ENCODE measurements at regions not wholly inside any gene's neighbourhood (a gene's known extent, or its start where the extent isn't known, plus 50 kb on each side); places are given as distances from the start of the nearest gene placed in this dataset.
A peak's percentile ranks its signal among the peaks of the same experiment; 100 is the strongest.

DNA sequence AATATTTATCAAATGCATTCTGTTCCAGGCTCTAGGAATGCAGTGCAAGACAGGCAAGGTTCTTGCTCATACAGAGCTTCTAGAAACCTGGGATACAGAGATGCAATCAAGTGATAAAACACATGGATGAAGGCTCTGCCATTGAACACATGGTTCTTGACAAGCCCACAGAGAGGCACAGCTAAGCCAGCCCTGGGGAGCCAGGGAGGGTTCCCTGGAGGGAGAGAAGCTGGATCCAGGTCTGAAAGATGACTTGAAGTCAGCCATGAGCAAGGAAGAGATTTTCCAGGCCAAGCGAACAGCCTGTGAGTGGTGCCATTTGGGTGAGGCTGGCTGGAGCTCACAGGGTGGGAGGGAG, 66.2 kb downstream of the IRF2BPL start:
- TF ChIP-seq, protein P1, sequence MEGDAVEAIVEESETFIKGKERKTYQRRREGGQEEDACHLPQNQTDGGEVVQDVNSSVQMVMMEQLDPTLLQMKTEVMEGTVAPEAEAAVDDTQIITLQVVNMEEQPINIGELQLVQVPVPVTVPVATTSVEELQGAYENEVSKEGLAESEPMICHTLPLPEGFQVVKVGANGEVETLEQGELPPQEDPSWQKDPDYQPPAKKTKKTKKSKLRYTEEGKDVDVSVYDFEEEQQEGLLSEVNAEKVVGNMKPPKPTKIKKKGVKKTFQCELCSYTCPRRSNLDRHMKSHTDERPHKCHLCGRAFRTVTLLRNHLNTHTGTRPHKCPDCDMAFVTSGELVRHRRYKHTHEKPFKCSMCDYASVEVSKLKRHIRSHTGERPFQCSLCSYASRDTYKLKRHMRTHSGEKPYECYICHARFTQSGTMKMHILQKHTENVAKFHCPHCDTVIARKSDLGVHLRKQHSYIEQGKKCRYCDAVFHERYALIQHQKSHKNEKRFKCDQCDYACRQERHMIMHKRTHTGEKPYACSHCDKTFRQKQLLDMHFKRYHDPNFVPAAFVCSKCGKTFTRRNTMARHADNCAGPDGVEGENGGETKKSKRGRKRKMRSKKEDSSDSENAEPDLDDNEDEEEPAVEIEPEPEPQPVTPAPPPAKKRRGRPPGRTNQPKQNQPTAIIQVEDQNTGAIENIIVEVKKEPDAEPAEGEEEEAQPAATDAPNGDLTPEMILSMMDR (IDR thresholded peaks at IDR 0.05; ENCODE audit: insufficient read depth, low read depth, low read length) = no peak
- no peak for DNase-seq (ENCODE audit: low read depth)
- H3K4me3 ChIP-seq (ENCODE audit: low read depth, low read length) = peak overlapping the region; percentile 45

DNA sequence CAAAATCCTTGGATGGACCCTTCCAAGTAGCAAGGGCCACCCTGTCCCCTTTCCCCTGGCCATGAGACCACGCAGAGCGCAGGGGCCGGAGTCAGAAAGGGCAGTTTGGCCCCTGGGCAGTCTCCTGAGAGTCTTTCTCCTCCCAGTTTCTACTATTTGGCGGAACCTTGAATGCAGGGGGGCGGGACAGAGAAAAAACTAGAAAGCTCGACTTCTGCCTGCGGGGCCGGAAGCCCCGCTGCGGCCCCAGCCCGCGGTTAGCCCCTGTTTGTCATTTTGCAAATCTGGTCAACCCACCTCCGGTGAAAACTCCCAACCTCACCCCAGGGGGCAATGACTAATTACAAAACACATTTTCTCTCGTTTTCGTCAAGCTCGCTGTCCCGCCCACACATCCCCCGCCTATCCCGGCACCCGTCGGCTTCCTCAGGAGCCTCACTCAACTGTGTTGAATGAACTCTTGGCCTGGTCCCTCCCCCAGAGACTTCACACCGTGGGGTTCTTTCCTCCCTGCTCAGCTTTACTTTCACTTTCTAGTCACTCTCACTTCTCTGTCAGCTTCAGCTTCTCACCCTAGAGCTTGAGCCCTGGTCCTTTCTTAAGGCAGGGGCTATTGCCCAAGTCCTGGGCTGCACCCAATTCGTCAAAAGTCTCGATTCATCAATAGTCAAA, 66.7 kb downstream of the IRF2BPL start:
- H3K4me3 ChIP-seq (ENCODE audit: low read depth, low read length) = peak overlapping the region; percentile 45
- TF ChIP-seq, protein P1 (IDR thresholded peaks at IDR 0.05; ENCODE audit: insufficient read depth, low read depth, low read length) = no peak
- DNase-seq (ENCODE audit: low read depth) = peak; percentile 94

DNA sequence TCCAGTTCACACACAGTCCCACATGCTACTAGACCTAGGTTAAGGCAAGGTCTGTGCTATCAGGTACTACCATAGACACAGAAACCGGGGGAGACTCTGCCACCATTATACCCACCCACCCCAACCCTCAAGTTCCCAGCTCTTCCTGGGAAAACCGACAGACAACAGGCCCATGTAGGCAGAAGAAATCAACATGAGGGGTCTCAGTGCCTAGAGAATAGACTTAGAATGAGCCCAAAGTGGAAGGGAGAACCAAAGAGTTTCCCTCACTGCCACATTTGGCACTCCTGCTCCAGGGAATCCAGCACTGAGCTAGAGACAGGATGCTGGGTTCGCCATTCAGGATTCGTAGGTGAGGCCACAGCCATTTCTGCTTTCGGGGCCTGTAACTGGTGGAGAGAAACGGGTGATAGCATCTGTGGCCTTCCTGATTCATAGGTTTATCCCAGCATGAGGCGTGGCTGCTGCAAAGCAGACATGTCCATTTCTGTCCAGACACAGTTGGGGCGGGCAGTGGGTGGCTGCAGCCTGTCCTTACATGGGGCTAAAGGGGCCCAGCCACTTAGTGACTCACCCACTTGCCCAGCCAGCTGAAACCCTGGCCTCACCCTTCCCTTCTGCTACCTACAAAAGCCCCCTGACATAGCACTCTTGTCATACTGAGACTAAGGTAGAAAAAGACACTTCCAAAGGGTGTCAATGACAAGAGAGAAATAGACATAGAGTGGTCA, 69.4 kb downstream of the IRF2BPL start:
- H3K4me3 ChIP-seq (ENCODE audit: low read depth, low read length) = no peak overlapping the region
- TF ChIP-seq, protein P1 (IDR thresholded peaks at IDR 0.05; ENCODE audit: insufficient read depth, low read depth, low read length) = no peak
- DNase-seq (ENCODE audit: low read depth) = peak; percentile 80

DNA sequence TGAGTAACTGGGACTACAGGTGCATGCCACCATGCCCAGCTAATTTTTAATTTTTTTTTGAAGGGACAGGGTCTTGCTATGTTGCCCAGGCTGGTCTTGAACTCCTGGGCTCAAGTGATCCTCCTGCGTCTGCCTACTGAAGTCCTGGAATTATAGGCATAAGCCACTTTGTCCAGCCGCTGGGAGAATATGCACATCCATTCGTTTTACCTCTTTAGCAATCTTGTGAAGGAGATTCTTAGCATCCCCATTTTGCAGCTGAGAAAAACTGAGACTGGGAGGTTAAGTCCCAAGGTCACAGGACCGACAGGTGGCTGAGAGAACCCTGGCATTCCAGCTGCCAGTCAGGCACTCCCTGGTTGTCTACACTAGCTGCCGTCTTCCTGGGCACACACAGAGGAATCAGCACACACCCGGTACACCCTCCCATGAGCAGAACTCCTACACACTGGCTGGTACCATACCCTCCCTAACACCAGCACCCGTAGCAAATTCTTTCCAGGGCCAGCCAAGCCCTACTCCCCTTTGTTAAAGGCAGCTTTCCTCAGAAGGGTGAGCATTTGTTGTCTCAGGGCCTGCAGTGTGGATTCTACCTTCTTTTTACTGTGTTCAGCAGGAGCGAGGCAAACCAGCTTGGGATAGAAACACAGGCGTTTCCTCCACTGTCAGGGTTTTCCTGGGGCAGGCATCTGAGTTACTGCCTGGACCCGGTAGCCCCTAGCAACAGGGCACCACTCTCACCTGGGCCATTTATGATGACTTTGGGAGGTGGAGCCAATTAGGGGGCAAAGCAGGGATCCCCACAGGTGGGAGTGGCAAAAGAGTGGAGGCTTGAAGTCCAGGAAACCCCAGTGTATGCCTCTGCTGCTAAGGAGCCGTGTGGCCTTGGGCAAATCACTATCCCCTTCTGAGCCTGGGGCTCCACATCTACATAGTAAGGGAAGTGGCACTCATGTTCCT, 70.2 kb downstream of the IRF2BPL start:
- TF ChIP-seq, protein P1 (IDR thresholded peaks at IDR 0.05; ENCODE audit: insufficient read depth, low read depth, low read length) = no peak
- no peak overlapping the region for H3K4me3 ChIP-seq (ENCODE audit: low read depth, low read length)
- DNase-seq (ENCODE audit: low read depth) = no peak

DNA sequence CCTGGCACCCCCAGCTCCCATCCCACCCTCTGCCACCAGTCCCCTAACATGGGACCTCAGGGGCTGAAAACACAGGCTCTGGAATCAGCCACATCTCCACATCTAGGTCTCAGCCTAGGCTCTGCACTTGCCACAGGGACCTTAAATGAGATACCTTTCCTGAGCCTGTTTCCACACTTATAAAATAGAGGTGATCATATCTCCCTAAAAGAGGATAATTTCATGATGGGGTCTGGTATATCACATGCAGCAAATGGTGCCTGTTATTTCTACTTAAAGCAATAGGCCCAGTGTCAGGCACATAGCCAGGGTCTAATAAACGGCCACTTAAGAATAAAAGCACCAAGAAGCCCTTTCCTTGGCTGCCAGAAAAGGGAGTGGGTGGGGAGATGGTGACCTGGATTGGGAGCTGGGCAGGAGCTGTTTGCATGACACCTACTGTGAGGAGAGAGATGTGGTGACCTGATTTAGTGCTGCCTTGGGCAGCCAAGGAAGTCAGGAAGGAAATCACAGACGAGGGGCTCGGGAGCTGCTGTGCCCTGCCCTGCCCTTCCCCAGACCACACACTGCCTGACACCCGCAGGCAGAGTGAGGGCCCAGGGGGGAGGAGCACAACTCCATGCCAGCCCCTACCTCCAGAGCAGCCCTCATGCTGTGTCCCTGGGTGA, 71.2 kb downstream of the IRF2BPL start:
- no peak for DNase-seq (ENCODE audit: low read depth)
- TF ChIP-seq, protein P1 (IDR thresholded peaks at IDR 0.05; ENCODE audit: insufficient read depth, low read depth, low read length) = no peak
- H3K4me3 ChIP-seq (ENCODE audit: low read depth, low read length) = no peak overlapping the region
